ENCODE measurements at regions not wholly inside any gene's neighbourhood (a gene's known extent, or its start where the extent isn't known, plus 50 kb on each side); places are given as distances from the start of the nearest gene placed in this dataset.

GRCh38 chr13:105928048-105928447, 607.4 kb downstream of the EFNB2 start:
- TF ChIP-seq POLR2A (IDR thresholded peaks at IDR 0.05; ENCODE audit: low read depth, low read length) (no peak), CHD1 (IDR thresholded peaks at IDR 0.05; ENCODE audit: low read depth, low read length) (no peak), CTCF (conservative IDR thresholded peaks at IDR 0.05; ENCODE audit: low read depth, low read length) (no peak)

Measured in IMR-90 (cell line).